Suprapubic skin (tissue), 4 donors: ENCODE measurements at regions not wholly inside any gene's neighbourhood (a gene's known extent, or its start where the extent isn't known, plus 50 kb on each side); places are given as distances from the start of the nearest gene placed in this dataset.

ENCODE experiments used
- CTCF ChIP-seq, 2 donors: fragments of 200-600 bp in 1 of 2; fragments of 450-650 bp in 1 of 2; sonication (generic) in 1 of 2; IDR thresholded peaks; one replicate each; pipeline ENCODE4 v1.5.1; 2016 to 2019; ENCODE audit warnings: antibody characterized with exemption in 2 of 2, mild to moderate bottlenecking in 1 of 2, moderate library complexity in 1 of 2
- POLR2A ChIP-seq, 2 donors: fragments of 450-650 bp; IDR thresholded peaks; one replicate each; pipeline ENCODE4 v1.6.1; 2017; ENCODE audit warnings: antibody characterized with exemption in 2 of 2, mild to moderate bottlenecking in 2 of 2, moderate library complexity in 2 of 2
- POLR2AphosphoS5 ChIP-seq, 3 donors: sonication (generic); formaldehyde crosslinking; IDR thresholded peaks; one replicate each; pipeline ENCODE4 v1.6.1; 2017; ENCODE audit warnings: antibody characterized with exemption in 3 of 3

DNA sequence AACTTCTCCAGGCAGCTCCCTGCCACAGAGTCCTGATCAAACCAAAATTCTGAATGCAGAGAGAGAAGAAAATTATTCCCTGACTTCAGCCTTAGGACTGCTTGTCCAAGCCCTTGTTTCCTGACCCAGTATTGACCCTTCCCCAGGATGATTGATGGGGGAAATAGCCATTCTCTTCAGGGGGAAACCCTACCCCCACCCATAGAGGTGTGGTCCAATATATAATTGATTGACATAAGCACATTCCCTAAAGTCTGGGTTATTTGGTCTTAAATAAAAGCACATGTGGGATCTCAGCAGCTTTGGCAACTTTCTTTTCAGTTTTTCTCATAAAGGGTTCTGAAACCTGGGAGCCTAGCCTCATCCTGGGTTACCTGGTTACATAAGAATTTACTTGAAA, 201.2 kb upstream of the DDHD1 start:
- TF ChIP-seq CTCF (IDR thresholded peaks at IDR 0.05) (no peak), POLR2AphosphoS5 (IDR thresholded peaks at IDR 0.05) (no peak), POLR2A (IDR thresholded peaks at IDR 0.05) (no peak)
